Loucy (cell line): ENCODE measurements at regions not wholly inside any gene's neighbourhood (a gene's known extent, or its start where the extent isn't known, plus 50 kb on each side); places are given as distances from the start of the nearest gene placed in this dataset.

Source experiments
- EZH2phosphoT487 ChIP-seq: fragments of 200-600 bp; IDR thresholded peaks from 2 replicates; pipeline ENCODE4 v1.6.1; 2018; ENCODE audit warnings: antibody characterized with exemption, mild to moderate bottlenecking, moderate library complexity, borderline replicate concordance
- TF ChIP-seq, protein P1 (sequence below): fragments of 200-600 bp; sonication (generic); conservative IDR thresholded peaks from 2 replicates; pipeline ENCODE4 v1.5.1; 2014; ENCODE audit warnings: mild to moderate bottlenecking, antibody characterized with exemption, low read length

DNA sequence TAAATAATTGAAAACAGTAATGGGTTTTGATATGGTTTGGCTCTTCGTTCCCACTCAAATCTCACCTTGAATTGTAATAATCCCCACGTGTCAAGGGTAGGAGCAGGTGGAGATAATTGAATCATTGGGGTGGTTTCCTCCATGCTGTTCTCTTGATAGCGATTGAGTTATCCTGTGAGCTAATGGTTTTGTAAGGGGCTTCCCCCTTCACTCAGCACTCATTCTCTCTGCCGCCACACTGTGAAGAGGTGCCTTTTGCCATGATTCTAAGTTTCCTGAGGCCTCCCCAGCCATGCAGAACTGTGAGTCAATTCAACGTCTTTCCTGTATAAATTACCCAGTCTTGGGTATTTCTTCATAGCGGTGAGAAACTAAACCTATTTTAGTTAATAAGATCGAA is 551.7 kb upstream of the POT1 start:
- TF ChIP-seq, protein P1, sequence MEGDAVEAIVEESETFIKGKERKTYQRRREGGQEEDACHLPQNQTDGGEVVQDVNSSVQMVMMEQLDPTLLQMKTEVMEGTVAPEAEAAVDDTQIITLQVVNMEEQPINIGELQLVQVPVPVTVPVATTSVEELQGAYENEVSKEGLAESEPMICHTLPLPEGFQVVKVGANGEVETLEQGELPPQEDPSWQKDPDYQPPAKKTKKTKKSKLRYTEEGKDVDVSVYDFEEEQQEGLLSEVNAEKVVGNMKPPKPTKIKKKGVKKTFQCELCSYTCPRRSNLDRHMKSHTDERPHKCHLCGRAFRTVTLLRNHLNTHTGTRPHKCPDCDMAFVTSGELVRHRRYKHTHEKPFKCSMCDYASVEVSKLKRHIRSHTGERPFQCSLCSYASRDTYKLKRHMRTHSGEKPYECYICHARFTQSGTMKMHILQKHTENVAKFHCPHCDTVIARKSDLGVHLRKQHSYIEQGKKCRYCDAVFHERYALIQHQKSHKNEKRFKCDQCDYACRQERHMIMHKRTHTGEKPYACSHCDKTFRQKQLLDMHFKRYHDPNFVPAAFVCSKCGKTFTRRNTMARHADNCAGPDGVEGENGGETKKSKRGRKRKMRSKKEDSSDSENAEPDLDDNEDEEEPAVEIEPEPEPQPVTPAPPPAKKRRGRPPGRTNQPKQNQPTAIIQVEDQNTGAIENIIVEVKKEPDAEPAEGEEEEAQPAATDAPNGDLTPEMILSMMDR = no peak
- TF ChIP-seq EZH2phosphoT487 = no peak
